ENCODE measurements at regions not wholly inside any gene's neighbourhood (a gene's known extent, or its start where the extent isn't known, plus 50 kb on each side); places are given as distances from the start of the nearest gene placed in this dataset.

GRCh38 chr9:78563269-78563668, 266.3 kb downstream of the PSAT1 start:
- no peak for DNase-seq (ENCODE audit: low read depth)

GRCh38 chr9:78565481-78565880, 268.6 kb downstream of the PSAT1 start:
- no peak for DNase-seq (ENCODE audit: low read depth)

- DNase-seq (ENCODE audit: low read depth) = peak; percentile 16
Observed at GRCh38 chr9:78566521-78566920, 269.6 kb downstream of the PSAT1 start.

GRCh38 chr9:78566948-78567675, 270.2 kb downstream of the PSAT1 start:
- peak; percentile 86 for DNase-seq (ENCODE audit: low read depth)

- no peak for DNase-seq (ENCODE audit: low read depth)
Observed at GRCh38 chr9:78567693-78568092, 270.8 kb downstream of the PSAT1 start.

GRCh38 chr9:78568774-78569173, 271.8 kb downstream of the PSAT1 start:
- no peak for DNase-seq (ENCODE audit: low read depth)

- DNase-seq (ENCODE audit: low read depth) = peak; percentile 17
Observed at GRCh38 chr9:78572266-78572665, 275.3 kb downstream of the PSAT1 start.

- no peak for DNase-seq (ENCODE audit: low read depth)
Observed at GRCh38 chr9:78573205-78573604, 276.3 kb downstream of the PSAT1 start.

GRCh38 chr9:78573669-78574068, 276.7 kb downstream of the PSAT1 start:
- no peak for DNase-seq (ENCODE audit: low read depth)

GRCh38 chr9:78574354-78575045, 277.6 kb downstream of the PSAT1 start:
- DNase-seq (ENCODE audit: low read depth) = no peak

- DNase-seq (ENCODE audit: low read depth) = no peak
Observed at GRCh38 chr9:78575081-78575480, 278.2 kb downstream of the PSAT1 start.

GRCh38 chr9:78575771-78576170, 278.8 kb downstream of the PSAT1 start:
- DNase-seq (ENCODE audit: low read depth) = no peak

GRCh38 chr9:78577156-78577906, 280.4 kb downstream of the PSAT1 start:
- no peak for DNase-seq (ENCODE audit: low read depth)

- DNase-seq (ENCODE audit: low read depth) = no peak
Observed at GRCh38 chr9:78578072-78578471, 281.1 kb downstream of the PSAT1 start.

- no peak for DNase-seq (ENCODE audit: low read depth)
Observed at GRCh38 chr9:78582821-78583220, 285.9 kb downstream of the PSAT1 start.

GRCh38 chr9:78584589-78584988, 287.7 kb downstream of the PSAT1 start:
- no peak for DNase-seq (ENCODE audit: low read depth)

- DNase-seq (ENCODE audit: low read depth) = no peak
Observed at GRCh38 chr9:78585909-78586308, 289.0 kb downstream of the PSAT1 start.

GRCh38 chr9:78590068-78590467, 293.1 kb downstream of the PSAT1 start:
- DNase-seq (ENCODE audit: low read depth) = no peak

GRCh38 chr9:78592811-78593210, 295.9 kb downstream of the PSAT1 start:
- DNase-seq (ENCODE audit: low read depth) = peak; percentile 67

- no peak for DNase-seq (ENCODE audit: low read depth)
Observed at GRCh38 chr9:78595200-78595945, 298.4 kb downstream of the PSAT1 start.

GRCh38 chr9:78596346-78596745, 299.4 kb downstream of the PSAT1 start:
- DNase-seq (ENCODE audit: low read depth) = no peak

- DNase-seq (ENCODE audit: low read depth) = no peak
Observed at GRCh38 chr9:78598120-78598519, 301.2 kb downstream of the PSAT1 start.

Measured in amniotic epithelial cell (primary cell).